Right lobe of liver (tissue), 4 donors: ENCODE measurements at regions not wholly inside any gene's neighbourhood (a gene's known extent, or its start where the extent isn't known, plus 50 kb on each side); places are given as distances from the start of the nearest gene placed in this dataset.

Experiments
- POLR2A ChIP-seq: fragments of 450-650 bp; IDR thresholded peaks from one replicate; pipeline ENCODE4 v1.6.1; 2017; ENCODE audit warnings: antibody characterized with exemption, mild to moderate bottlenecking
- TF ChIP-seq, protein P1 (sequence below), 4 donors: fragments of 200-600 bp in 3 of 4; fragments of 450-650 bp in 1 of 4; IDR thresholded peaks; one replicate each; pipeline versions ENCODE4 v1.5.1 to v1.8.0; 2016 to 2022; ENCODE audit warnings: antibody characterized with exemption in 4 of 4, mild to moderate bottlenecking in 2 of 4
- donor health status: DM: no; HTN: no; CAD: no.
- donor health status: DM: no; HTN: no; CAD: no.
- donor health status: DM: no; HTN: yes; CAD: no.

DNA sequence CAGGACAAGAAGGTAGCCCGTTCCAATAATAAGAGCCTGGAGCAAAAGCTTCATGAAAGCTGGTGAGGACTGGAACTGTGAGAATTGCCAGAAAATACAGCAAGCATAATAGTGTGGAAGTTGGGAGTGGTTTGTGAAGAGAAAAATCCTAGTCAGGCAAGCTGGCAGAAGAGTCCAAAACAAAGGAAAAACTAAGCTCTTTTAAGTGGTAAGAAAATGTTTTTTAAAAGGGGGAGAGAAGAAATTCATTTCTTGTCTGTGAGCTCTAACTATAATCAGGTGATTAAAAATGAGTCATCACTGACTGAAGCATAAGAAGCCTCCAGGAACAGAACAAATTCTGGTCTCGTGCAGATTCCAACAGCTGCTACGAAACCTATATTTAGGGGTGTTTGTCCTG is 102.6 kb downstream of the CAAP1 start:
- TF ChIP-seq, protein P1, sequence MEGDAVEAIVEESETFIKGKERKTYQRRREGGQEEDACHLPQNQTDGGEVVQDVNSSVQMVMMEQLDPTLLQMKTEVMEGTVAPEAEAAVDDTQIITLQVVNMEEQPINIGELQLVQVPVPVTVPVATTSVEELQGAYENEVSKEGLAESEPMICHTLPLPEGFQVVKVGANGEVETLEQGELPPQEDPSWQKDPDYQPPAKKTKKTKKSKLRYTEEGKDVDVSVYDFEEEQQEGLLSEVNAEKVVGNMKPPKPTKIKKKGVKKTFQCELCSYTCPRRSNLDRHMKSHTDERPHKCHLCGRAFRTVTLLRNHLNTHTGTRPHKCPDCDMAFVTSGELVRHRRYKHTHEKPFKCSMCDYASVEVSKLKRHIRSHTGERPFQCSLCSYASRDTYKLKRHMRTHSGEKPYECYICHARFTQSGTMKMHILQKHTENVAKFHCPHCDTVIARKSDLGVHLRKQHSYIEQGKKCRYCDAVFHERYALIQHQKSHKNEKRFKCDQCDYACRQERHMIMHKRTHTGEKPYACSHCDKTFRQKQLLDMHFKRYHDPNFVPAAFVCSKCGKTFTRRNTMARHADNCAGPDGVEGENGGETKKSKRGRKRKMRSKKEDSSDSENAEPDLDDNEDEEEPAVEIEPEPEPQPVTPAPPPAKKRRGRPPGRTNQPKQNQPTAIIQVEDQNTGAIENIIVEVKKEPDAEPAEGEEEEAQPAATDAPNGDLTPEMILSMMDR (IDR thresholded peaks at IDR 0.05), result no peak
- TF ChIP-seq POLR2A, result no peak
